ENCODE measurements at regions not wholly inside any gene's neighbourhood (a gene's known extent, or its start where the extent isn't known, plus 50 kb on each side); places are given as distances from the start of the nearest gene placed in this dataset.

- TF ChIP-seq CTCF (IDR thresholded peaks at IDR 0.05; ENCODE audit: low read depth, low read length) = no peak
- TF ChIP-seq EZH2phosphoT487 (IDR thresholded peaks at IDR 0.05; ENCODE audit: low read depth) = no peak
Observed at GRCh38 chr4:55176497-55176896, 51.1 kb upstream of the KDR start.

All from OCI-LY3 (cell line).